H9 (cell line): ENCODE measurements at regions not wholly inside any gene's neighbourhood (a gene's known extent, or its start where the extent isn't known, plus 50 kb on each side); places are given as distances from the start of the nearest gene placed in this dataset.

ENCODE experiments used
- DNase-seq: peaks from one replicate; pipeline ENCODE4 v3.0.0-alpha.2; 2017
- H2AFZ ChIP-seq: one replicate; pipeline ENCODE4 v1.6.1; 2013; ENCODE audit warnings: mild to moderate bottlenecking, low read length, control low read depth, moderate library complexity
- H2AK5ac ChIP-seq: 2 replicates; pipeline ENCODE4 v1.6.1; 2013; ENCODE audit warnings: low read length, control low read depth, mixed read lengths; ENCODE audit not compliant: insufficient read length
- H2BK120ac ChIP-seq: one replicate; pipeline ENCODE4 v1.6.1; 2013; ENCODE audit warnings: low read depth, mild to moderate bottlenecking, low read length, control low read depth, inconsistent platforms; ENCODE audit not compliant: poor library complexity, severe bottlenecking
- H2BK12ac ChIP-seq: 2 replicates; pipeline ENCODE4 v1.6.1; 2013; ENCODE audit warnings: low read length, control low read depth, mixed read lengths, low read depth; ENCODE audit not compliant: insufficient read length
- H2BK15ac ChIP-seq: 2 replicates; pipeline ENCODE4 v1.6.1; 2013; ENCODE audit warnings: low read depth, low read length, control low read depth
- H2BK20ac ChIP-seq: one replicate; pipeline ENCODE4 v1.6.1; 2013; ENCODE audit warnings: low read depth, mild to moderate bottlenecking, low read length, control low read depth, inconsistent platforms; ENCODE audit not compliant: poor library complexity, severe bottlenecking
- H2BK5ac ChIP-seq: 2 replicates; pipeline ENCODE4 v1.6.1; 2013; ENCODE audit warnings: low read length, control low read depth, mixed read lengths; ENCODE audit not compliant: insufficient read length
- H3K14ac ChIP-seq: 2 replicates; pipeline ENCODE4 v1.6.1; 2013; ENCODE audit warnings: low read length, control low read depth; ENCODE audit not compliant: insufficient read depth
- H3K18ac ChIP-seq: 2 replicates; pipeline ENCODE4 v1.6.1; 2013; ENCODE audit warnings: low read depth, mild to moderate bottlenecking, mixed read lengths, low read length, control low read depth; ENCODE audit not compliant: insufficient read length
- H3K23ac ChIP-seq: 2 replicates; pipeline ENCODE4 v1.6.1; 2013; ENCODE audit warnings: low read length, control low read depth, mixed read lengths, low read depth; ENCODE audit not compliant: insufficient read length
- H3K23me2 ChIP-seq: 2 replicates; pipeline ENCODE4 v1.6.1; 2013; ENCODE audit warnings: low read depth, mild to moderate bottlenecking, mixed read lengths, low read length, control low read depth; ENCODE audit not compliant: insufficient read length, poor library complexity, severe bottlenecking
- H3K27ac ChIP-seq: 2 replicates; pipeline ENCODE4 v1.5.1; 2013; ENCODE audit warnings: low read length, control low read depth, mixed read lengths, low read depth; ENCODE audit not compliant: insufficient read length
- H3K27me3 ChIP-seq: 2 replicates; pipeline ENCODE4 v1.6.1; 2013; ENCODE audit warnings: low read length, control low read depth, inconsistent platforms; ENCODE audit not compliant: insufficient read depth
- H3K4ac ChIP-seq: 2 replicates; pipeline ENCODE4 v1.6.1; 2013; ENCODE audit warnings: low read depth, mild to moderate bottlenecking, control low read depth, inconsistent platforms, low read length, moderate library complexity
- H3K4me1 ChIP-seq: 2 replicates; pipeline ENCODE4 v1.6.1; 2013; ENCODE audit warnings: low read length, control low read depth, inconsistent platforms; ENCODE audit not compliant: insufficient read depth
- H3K4me2 ChIP-seq: 2 replicates; pipeline ENCODE4 v1.6.1; 2013; ENCODE audit warnings: low read length, control low read depth, mixed read lengths; ENCODE audit not compliant: insufficient read length, insufficient read depth
- H3K56ac ChIP-seq: 2 replicates; pipeline ENCODE4 v1.6.1; 2013; ENCODE audit warnings: low read depth, mild to moderate bottlenecking, mixed read lengths, low read length, control low read depth; ENCODE audit not compliant: insufficient read length
- H3K79me1 ChIP-seq: 2 replicates; pipeline ENCODE4 v1.6.1; 2013; ENCODE audit warnings: low read depth, mild to moderate bottlenecking, moderate library complexity, low read length, control low read depth, inconsistent platforms; ENCODE audit not compliant: insufficient read depth, poor library complexity, severe bottlenecking
- H3K79me2 ChIP-seq: 2 replicates; pipeline ENCODE4 v1.6.1; 2013; ENCODE audit warnings: low read length, control low read depth, inconsistent platforms; ENCODE audit not compliant: insufficient read depth
- H3K9ac ChIP-seq: 2 replicates; pipeline ENCODE4 v1.6.1; 2013; ENCODE audit warnings: low read length, control low read depth, mixed read lengths; ENCODE audit not compliant: insufficient read length; ENCODE audit errors: extremely low read depth
- H3K9me3 ChIP-seq: one replicate; pipeline ENCODE4 v1.6.1; 2013; ENCODE audit warnings: low read depth, low read length, inconsistent platforms; ENCODE audit not compliant: control insufficient read depth
- H3T11ph ChIP-seq: one replicate; pipeline ENCODE4 v1.6.1; 2013; ENCODE audit warnings: mild to moderate bottlenecking, low read length, control low read depth, inconsistent platforms
- H4K20me1 ChIP-seq: one replicate; pipeline ENCODE4 v1.6.1; 2013; ENCODE audit not compliant: control insufficient read depth, insufficient read length, insufficient read depth
- H4K5ac ChIP-seq: 2 replicates; pipeline ENCODE4 v1.6.1; 2013; ENCODE audit warnings: low read depth, mild to moderate bottlenecking, mixed read lengths, low read length, control low read depth; ENCODE audit not compliant: insufficient read length
- H4K8ac ChIP-seq: replicated peaks from 2 replicates; pipeline ENCODE4 v1.6.1; 2013; ENCODE audit warnings: low read length, control low read depth, mixed read lengths, low read depth; ENCODE audit not compliant: insufficient read length
- H4K91ac ChIP-seq: 2 replicates; pipeline ENCODE4 v1.6.1; 2013; ENCODE audit warnings: low read depth, mild to moderate bottlenecking, moderate library complexity, mixed read lengths, low read length, control low read depth; ENCODE audit not compliant: insufficient read length
- H3K27ac Mint-ChIP-seq, 3 experiments: 2 replicates in 2 of 3; 3 replicates in 1 of 3; pipeline ENCODE4 v1.8.0; 2020 to 2021; ENCODE audit warnings: mixed read lengths in 3 of 3, mild to moderate bottlenecking in 1 of 3, moderate library complexity in 1 of 3
- H3K27me3 Mint-ChIP-seq: 2 replicates; pipeline ENCODE4 v1.8.0; 2021; ENCODE audit warnings: low read depth, mild to moderate bottlenecking, moderate library complexity, mixed read lengths
- H3K36me3 Mint-ChIP-seq, 3 experiments: 2 replicates in 2 of 3; 3 replicates in 1 of 3; pipeline ENCODE4 v1.8.0; 2020 to 2021; ENCODE audit warnings: low read depth in 3 of 3, mixed read lengths in 3 of 3; ENCODE audit not compliant: insufficient read depth in 1 of 3
- H3K4me1 Mint-ChIP-seq, 2 experiments: 2 replicates each; pipeline ENCODE4 v1.8.0; 2020; ENCODE audit warnings: mixed read lengths in 2 of 2
- H3K4me3 Mint-ChIP-seq, 2 experiments: 2 replicates in 1 of 2; 3 replicates in 1 of 2; pipeline ENCODE4 v1.8.0; 2020 to 2021; ENCODE audit warnings: mild to moderate bottlenecking in 2 of 2, mixed read lengths in 2 of 2, moderate library complexity in 1 of 2
- H3K9me3 Mint-ChIP-seq, 2 experiments: 2 replicates in 1 of 2; 3 replicates in 1 of 2; pipeline ENCODE4 v1.8.0; 2020; ENCODE audit warnings: mild to moderate bottlenecking in 2 of 2, mixed read lengths in 2 of 2, moderate library complexity in 1 of 2
- CTCF ChIP-seq: fragments of 200-600 bp; sonication (generic); conservative IDR thresholded peaks from 3 replicates; pipeline ENCODE4 v1.8.0; 2021; ENCODE audit warnings: antibody characterized with exemption, mild to moderate bottlenecking
- WGBS: extraction: QIAGEN DNeasy Blood & Tissue Kit; methylation state at CpG from one replicate; pipeline ENCODE4 v1.1.7; 2013; ENCODE audit warnings: missing lambda C conversion rate, low lambda C conversion rate, mixed read lengths; ENCODE audit not compliant: insufficient read length; ENCODE audit errors: extremely low coverage; 5-methylcytosine and 5-hydroxymethylcytosine counted together

- Histone ChIP-seq H3K79me2 (no peaks in the 10 kb centered on the region), H2BK15ac (no peak overlapping the region), H3K27me3 (no peaks in the 10 kb centered on the region), H2BK5ac (no peak overlapping the region), H3K56ac (no peak overlapping the region), H3K18ac (no peak overlapping the region), H2AK5ac (no peak overlapping the region), H3K4me1 (no peaks in the 10 kb centered on the region), H3K4me2 (no peak overlapping the region), H4K91ac (no peak overlapping the region), H2BK20ac (no peak overlapping the region), H3T11ph (no peak overlapping the region), H4K20me1 (no peaks in the 10 kb centered on the region), H3K9ac (no peak overlapping the region), H2AFZ (no peak overlapping the region), H3K14ac (no peak overlapping the region), H3K23me2 (no peaks in the 10 kb centered on the region), H2BK12ac (no peak overlapping the region), H3K4ac (no peak overlapping the region), H3K9me3 (no peaks in the 10 kb centered on the region), H4K5ac (no peak overlapping the region), H3K23ac (no peak overlapping the region), H2BK120ac (no peak overlapping the region), H4K8ac (no peak overlapping the region), H3K27ac (no peak overlapping the region), H3K79me1 (no peaks in the 10 kb centered on the region)
- Mint-ChIP-seq H3K36me3 (no peaks in the 10 kb centered on the region; a peak in 1 of 7 replicates), H3K27me3 (no peaks in the 10 kb centered on the region; the same call in 1 of the 2 replicates), H3K9me3 (no peaks in the 10 kb centered on the region; a peak in 1 of 5 replicates), H3K4me3 (no peak overlapping the region), H3K27ac (no peak overlapping the region), H3K4me1 (no peaks in the 10 kb centered on the region)
- no peak for DNase-seq
- no CpG with 5 or more reads among the region's 1 CpG for WGBS
- TF ChIP-seq CTCF = no peak
Observed at GRCh38 chr10:114748241-114748640, 73.3 kb upstream of the FHIP2A start.
